GM18519 (cell line): ENCODE measurements at regions not wholly inside any gene's neighbourhood (a gene's known extent, or its start where the extent isn't known, plus 50 kb on each side); places are given as distances from the start of the nearest gene placed in this dataset.

ENCODE experiments used
- ATAC-seq: cut with Tn5 transposase; IDR thresholded peaks from one replicate; pipeline ENCODE4 v1.9.1; 2021; ENCODE audit warnings: mild to moderate bottlenecking, moderate library complexity; ENCODE audit not compliant: unreplicated experiment, low FRiP score

DNA sequence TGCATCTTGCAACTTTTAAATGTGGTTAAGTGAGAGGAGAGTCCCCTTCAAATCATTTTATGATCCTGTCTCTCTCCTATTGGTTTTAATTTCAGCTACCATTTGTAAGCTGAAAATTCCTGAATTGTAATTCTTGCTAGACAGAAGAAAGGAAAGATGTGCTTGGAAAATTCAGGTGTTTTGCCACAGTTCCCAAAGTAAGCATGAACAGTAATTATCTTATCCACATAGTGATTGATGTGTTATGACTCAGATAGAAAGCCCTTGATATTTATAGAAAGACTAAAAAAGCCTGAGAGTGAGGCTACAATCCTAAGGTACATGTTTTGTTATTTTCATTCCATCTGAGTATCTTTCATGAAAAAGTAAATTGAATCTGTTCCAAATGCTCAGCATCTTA is 492.5 kb downstream of the MAT2B start:
- ATAC-seq = no peak

DNA sequence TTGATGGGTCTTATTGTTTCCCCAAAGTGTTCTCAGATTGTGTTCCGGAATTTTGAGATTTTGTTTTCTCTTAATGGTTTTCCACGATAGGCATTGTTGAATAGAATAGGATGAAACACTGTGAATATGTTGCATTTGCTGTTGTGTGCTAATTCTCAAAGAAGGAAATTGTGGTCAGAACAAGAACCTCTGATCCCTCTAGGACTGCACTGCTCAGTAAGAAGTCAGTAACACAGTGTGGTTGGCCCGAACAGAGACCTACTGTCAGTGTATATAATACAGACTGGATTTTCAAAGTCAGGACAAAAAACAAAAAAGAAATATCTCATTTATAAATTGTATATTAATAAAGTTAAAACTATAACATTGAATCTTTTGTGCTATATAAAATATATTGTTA is 494.8 kb downstream of the MAT2B start:
- ATAC-seq = no peak

- no peak for ATAC-seq
These were observed 495.4 kb downstream of the MAT2B start for GRCh38 chr5:164000819-164001218.

- no peak for ATAC-seq
These were observed 496.8 kb downstream of the MAT2B start for GRCh38 chr5:164002214-164002613.

DNA sequence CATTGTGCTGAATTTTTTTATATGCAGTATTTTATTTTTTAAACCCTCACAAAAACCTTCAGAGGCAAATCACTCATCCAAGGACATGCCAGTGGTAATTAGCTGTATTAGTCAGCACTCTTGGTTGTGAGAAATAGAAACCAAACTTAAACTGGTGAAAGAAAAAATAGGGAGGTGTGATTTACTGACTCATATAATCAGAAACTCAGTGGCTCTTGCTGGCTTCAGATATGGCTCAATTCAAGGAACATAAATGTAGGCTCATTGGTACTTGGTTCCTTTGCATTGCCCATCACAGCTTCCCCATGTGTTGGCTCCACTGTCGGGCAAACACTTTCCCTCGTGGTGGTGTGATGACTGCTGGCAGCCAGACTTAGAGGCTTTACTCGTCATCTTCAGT is 497.2 kb downstream of the MAT2B start:
- no peak for ATAC-seq

DNA sequence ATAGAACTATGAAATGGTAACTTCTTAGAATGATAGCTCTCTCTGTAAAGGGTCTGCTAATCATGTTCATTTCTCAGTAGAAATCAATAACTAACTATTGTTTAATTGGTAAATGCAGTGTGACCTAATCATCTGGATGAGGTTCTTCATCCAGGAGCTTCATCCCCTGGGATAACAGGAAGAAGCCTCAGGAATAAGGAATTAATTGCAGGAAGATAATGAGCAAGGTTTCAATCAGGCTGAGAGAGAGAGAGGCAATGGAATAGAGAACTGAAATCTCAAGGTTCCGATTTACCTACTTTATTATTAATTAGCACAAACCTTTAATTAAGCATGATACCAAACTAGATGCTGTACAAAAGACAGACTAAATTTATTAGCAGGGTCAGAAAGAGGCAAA is 499.7 kb downstream of the MAT2B start:
- no peak for ATAC-seq

- ATAC-seq = no peak
These were observed 501.6 kb downstream of the MAT2B start for GRCh38 chr5:164007064-164007463.

DNA sequence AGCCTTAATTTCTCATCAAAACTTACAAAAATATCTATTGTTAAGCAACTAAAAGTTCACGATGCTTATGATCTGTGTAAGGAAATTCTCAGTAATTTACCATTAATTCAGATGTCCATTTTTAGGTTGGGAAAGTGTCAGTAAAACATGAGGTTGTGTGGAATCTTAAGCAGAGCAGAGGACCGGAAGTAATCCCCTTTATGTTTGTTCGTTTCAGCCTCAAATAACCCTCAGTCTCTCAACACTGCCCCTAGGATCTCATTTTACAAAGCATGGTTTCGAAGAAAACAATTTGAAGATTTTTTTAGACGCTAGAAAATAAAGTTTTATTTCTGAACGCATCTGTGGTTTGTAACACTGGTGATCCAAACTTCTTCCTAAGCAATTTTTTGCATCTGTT is 504.2 kb downstream of the MAT2B start:
- ATAC-seq = no peak

- ATAC-seq = no peak
These were observed 505.5 kb downstream of the MAT2B start for GRCh38 chr5:164010900-164011299.

DNA sequence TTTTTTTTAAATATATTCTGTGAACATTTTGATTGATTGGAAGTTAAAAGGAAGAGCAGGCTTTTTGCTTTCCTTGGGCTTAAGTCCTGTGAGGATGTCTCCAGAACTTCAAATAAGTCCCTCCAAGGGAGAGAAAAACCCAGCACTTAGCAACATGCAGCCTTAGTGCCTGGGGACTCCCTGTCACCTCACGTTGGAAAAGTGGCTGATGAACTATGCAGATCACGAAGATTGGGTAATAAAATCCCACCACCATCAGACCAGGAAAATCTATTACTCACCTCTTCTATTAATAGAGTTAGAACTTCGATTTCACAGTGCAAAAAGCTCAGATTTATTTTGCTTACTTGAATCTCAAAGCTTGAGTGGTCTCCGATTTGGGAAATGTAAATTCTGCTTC is 507.0 kb downstream of the MAT2B start:
- no peak for ATAC-seq

- peak; percentile 85 for ATAC-seq
These were observed 507.8 kb downstream of the MAT2B start for GRCh38 chr5:164013077-164013670.

- ATAC-seq = no peak
These were observed 514.7 kb downstream of the MAT2B start for GRCh38 chr5:164020116-164020515.

GRCh38 chr5:164027738-164028137 is 522.3 kb downstream of the MAT2B start:
- ATAC-seq = no peak

GRCh38 chr5:164038128-164038783 is 532.8 kb downstream of the MAT2B start:
- ATAC-seq = no peak

DNA sequence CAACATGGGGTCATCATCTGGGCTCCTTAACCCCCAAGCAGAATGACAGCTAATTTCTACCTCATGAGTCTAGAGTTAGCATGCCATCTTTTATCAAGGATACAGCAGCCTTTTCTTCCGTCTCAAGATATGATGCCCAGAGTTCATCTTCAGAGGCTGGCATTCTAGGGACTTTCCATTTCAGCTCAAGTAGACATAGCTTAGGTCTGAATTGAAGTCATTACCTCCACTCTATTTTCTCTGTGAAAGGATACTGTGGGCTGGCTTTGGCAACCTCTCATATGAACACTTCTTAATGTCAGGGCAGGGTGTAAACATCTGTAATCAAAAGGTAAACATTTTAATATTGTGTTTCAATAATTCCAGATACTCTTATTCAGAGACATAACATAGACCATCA is 535.7 kb downstream of the MAT2B start:
- ATAC-seq = no peak

GRCh38 chr5:164048359-164048926 is 543.0 kb downstream of the MAT2B start:
- no peak for ATAC-seq

DNA sequence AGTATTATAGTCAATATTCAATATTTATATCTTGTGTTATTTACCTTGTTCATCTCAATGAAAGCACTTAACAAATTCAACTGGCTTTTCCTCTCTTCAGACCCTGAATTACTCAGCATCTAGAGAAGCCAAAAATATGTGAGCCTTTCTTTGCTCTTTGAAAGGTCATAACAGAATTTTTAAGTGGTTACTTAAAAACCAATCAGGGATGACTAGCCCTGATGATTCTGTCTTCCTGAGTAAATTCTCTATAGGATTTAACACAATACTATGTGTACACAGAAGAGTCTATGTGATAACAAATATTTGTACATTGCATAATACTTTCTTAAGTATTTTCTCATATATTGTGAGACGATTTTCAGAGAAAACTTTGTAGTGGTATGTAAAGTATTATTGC is 546.3 kb downstream of the MAT2B start:
- ATAC-seq = no peak

GRCh38 chr5:164052536-164053093 is 547.2 kb downstream of the MAT2B start:
- ATAC-seq = no peak

DNA sequence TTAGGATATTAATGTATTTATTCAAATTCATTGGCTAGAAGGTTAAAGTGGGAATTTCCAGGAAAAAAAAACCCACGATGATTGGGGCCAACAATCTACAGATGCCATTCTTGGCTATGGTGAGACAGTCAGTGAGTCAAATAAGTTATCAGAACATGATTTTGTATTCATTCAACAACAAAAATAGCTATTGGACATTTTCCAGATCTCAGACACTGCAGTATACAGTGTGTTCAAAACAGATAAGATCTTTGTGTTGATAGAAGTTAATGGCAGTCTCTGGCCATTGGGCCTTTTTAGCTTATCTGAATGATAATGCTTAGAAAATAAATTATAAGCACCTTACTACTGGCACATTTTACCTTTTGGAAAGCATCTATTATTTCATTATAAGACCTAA is 547.7 kb downstream of the MAT2B start:
- no peak for ATAC-seq

DNA sequence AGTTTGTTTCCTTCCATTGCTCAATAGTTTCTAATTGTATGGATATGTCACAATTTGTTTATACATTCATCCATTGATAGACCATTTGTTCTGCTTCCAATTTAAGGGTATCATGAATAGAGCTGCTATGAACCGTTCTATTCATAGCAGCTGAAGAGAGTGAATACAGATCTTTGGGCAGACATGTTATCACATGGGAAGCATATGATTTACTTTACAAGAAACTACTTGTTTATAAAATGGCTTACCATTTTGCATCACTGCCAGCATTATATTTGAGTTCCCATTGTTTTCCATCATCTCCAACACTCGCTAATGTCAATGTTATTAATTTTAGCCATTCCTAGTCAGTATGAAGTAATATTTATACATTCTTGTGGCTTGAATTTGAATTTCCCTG is 549.0 kb downstream of the MAT2B start:
- no peak for ATAC-seq

DNA sequence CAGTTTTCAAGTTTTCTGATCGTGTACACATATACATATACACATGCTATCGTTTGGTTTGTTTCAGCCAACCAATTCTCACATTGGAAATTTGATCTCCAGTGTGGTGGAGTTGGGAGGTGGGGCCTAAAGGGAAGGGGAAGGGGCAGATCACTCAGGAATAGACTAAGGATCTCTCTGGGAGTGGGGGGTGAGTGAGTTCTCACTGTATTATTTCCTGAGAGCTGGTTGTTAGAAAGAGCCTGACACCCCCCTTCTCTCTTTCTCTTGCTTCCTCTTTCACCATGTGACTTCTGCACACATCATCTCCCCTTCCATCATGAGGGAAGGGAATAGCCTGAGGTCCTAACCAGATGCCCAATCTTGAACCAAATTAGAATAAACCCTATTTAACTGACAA is 551.7 kb downstream of the MAT2B start:
- ATAC-seq = no peak

GRCh38 chr5:164058621-164059020 is 553.2 kb downstream of the MAT2B start:
- no peak for ATAC-seq
